ENCODE measurements at regions not wholly inside any gene's neighbourhood (a gene's known extent, or its start where the extent isn't known, plus 50 kb on each side); places are given as distances from the start of the nearest gene placed in this dataset.

GRCh38 chr1:175861626-175862367 is 118.4 kb upstream of the TNR start:
- no peak for TF ChIP-seq EP300 (IDR thresholded peaks at IDR 0.05; ENCODE audit: borderline replicate concordance)
- no peak for TF ChIP-seq RAD21 (IDR thresholded peaks at IDR 0.05; ENCODE audit: low read depth)
- TF ChIP-seq FOXM1 (IDR thresholded peaks at IDR 0.05; ENCODE audit: borderline replicate concordance, low read depth): no peak
- TF ChIP-seq MAX (IDR thresholded peaks at IDR 0.05): no peak
- TF ChIP-seq TCF12 (IDR thresholded peaks at IDR 0.05; ENCODE audit: low read depth): no peak
- no peak for TF ChIP-seq REST (IDR thresholded peaks at IDR 0.05; ENCODE audit: low read depth)

GRCh38 chr1:175857756-175858155 is 114.4 kb upstream of the TNR start:
- TF ChIP-seq MAX (IDR thresholded peaks at IDR 0.05): no peak
- no peak for TF ChIP-seq RAD21 (IDR thresholded peaks at IDR 0.05; ENCODE audit: low read depth)
- no peak for TF ChIP-seq TEAD4 (IDR thresholded peaks at IDR 0.05)
- no peak for TF ChIP-seq FOXM1 (IDR thresholded peaks at IDR 0.05; ENCODE audit: borderline replicate concordance, low read depth)
- TF ChIP-seq TCF12 (IDR thresholded peaks at IDR 0.05; ENCODE audit: low read depth): no peak
- no peak for TF ChIP-seq CEBPB (IDR thresholded peaks at IDR 0.05)

- TF ChIP-seq CREB1 (IDR thresholded peaks at IDR 0.05; ENCODE audit: low read depth): no peak
- no peak for TF ChIP-seq USF1 (IDR thresholded peaks at IDR 0.05)
- TF ChIP-seq TCF12 (IDR thresholded peaks at IDR 0.05; ENCODE audit: low read depth): no peak
- TF ChIP-seq REST (IDR thresholded peaks at IDR 0.05; ENCODE audit: low read depth): no peak
- no peak for TF ChIP-seq NFIC (IDR thresholded peaks at IDR 0.05)
- TF ChIP-seq FOXM1 (IDR thresholded peaks at IDR 0.05; ENCODE audit: borderline replicate concordance, low read depth): no peak
- no peak for TF ChIP-seq MAX (IDR thresholded peaks at IDR 0.05)
These were observed 110.3 kb upstream of the TNR start for GRCh38 chr1:175853681-175854080.

GRCh38 chr1:175851749-175852148 is 108.4 kb upstream of the TNR start:
- no peak for TF ChIP-seq TEAD4 (IDR thresholded peaks at IDR 0.05)
- no peak for TF ChIP-seq NFIC (IDR thresholded peaks at IDR 0.05)
- TF ChIP-seq TCF12 (IDR thresholded peaks at IDR 0.05; ENCODE audit: low read depth): no peak
- no peak for TF ChIP-seq CEBPB (IDR thresholded peaks at IDR 0.05)
- TF ChIP-seq TAF1 (IDR thresholded peaks at IDR 0.05; ENCODE audit: low read depth): no peak
- TF ChIP-seq REST (IDR thresholded peaks at IDR 0.05; ENCODE audit: low read depth): no peak
- TF ChIP-seq FOXM1 (IDR thresholded peaks at IDR 0.05; ENCODE audit: borderline replicate concordance, low read depth): no peak
- TF ChIP-seq EP300 (IDR thresholded peaks at IDR 0.05; ENCODE audit: borderline replicate concordance): no peak
- TF ChIP-seq ZBTB7A (IDR thresholded peaks at IDR 0.05; ENCODE audit: low read depth): no peak
- TF ChIP-seq YY1 (IDR thresholded peaks at IDR 0.05; ENCODE audit: low read depth): no peak
- TF ChIP-seq CREB1 (IDR thresholded peaks at IDR 0.05; ENCODE audit: low read depth): no peak
- no peak for TF ChIP-seq MAX (IDR thresholded peaks at IDR 0.05)
- TF ChIP-seq USF1 (IDR thresholded peaks at IDR 0.05): no peak
- no peak for TF ChIP-seq EGR1 (IDR thresholded peaks at IDR 0.05)
- no peak for TF ChIP-seq RAD21 (IDR thresholded peaks at IDR 0.05; ENCODE audit: low read depth)

Data from Ishikawa (cell line).